ENCODE measurements at regions not wholly inside any gene's neighbourhood (a gene's known extent, or its start where the extent isn't known, plus 50 kb on each side); places are given as distances from the start of the nearest gene placed in this dataset.

DNA sequence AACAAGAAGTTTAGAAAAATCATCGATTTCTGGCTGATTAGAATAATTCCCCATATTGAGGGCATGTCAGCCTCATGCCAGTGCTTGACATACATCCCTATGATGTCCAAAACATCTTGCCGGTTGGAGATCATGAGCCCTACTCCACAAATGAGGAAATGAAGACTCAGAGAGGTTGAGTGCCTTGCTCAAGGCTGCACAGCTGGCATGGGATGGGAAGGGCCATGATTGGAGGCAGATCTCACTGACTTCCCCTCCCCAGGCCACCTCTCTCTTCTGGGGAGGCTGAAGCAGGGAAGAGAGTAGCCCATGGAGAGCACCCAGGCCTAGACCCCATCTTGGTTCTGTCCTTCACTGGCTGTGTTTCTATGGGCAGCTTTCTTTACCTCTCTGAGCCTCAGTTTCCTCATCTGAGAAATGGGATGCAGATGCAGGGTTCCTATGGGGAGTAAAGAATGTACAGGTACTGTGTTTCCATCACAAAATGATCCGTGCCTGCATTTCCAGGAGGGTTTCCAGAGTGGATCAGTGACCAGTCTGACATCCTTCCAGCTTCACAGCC is 145.7 kb downstream of the SYF2 start:
- no peaks in the 10 kb centered on the region for H3K27me3 ChIP-seq (ENCODE audit: insufficient read depth, low read depth, low read length)
- no peak overlapping the region for H3K4me2 ChIP-seq (ENCODE audit: low read length)
- H2AFZ ChIP-seq (ENCODE audit: low read depth, low read length): no peak overlapping the region
- no peak overlapping the region for H3K4me3 ChIP-seq (ENCODE audit: low read length)
- H3K79me2 ChIP-seq (replicated peaks; ENCODE audit: insufficient read depth, low read length): no peaks in the 10 kb centered on the region
- no peaks in the 10 kb centered on the region for H4K20me1 ChIP-seq (ENCODE audit: insufficient read depth)
- TF ChIP-seq EP300 (conservative IDR thresholded peaks at IDR 0.05; ENCODE audit: poor library complexity, severe bottlenecking): no peak
- no peak for TF ChIP-seq SMC3 (conservative IDR thresholded peaks at IDR 0.05; ENCODE audit: poor library complexity)
- no peak for TF ChIP-seq TAF1 (IDR thresholded peaks at IDR 0.05; ENCODE audit: low read depth)
- TF ChIP-seq, protein P1, sequence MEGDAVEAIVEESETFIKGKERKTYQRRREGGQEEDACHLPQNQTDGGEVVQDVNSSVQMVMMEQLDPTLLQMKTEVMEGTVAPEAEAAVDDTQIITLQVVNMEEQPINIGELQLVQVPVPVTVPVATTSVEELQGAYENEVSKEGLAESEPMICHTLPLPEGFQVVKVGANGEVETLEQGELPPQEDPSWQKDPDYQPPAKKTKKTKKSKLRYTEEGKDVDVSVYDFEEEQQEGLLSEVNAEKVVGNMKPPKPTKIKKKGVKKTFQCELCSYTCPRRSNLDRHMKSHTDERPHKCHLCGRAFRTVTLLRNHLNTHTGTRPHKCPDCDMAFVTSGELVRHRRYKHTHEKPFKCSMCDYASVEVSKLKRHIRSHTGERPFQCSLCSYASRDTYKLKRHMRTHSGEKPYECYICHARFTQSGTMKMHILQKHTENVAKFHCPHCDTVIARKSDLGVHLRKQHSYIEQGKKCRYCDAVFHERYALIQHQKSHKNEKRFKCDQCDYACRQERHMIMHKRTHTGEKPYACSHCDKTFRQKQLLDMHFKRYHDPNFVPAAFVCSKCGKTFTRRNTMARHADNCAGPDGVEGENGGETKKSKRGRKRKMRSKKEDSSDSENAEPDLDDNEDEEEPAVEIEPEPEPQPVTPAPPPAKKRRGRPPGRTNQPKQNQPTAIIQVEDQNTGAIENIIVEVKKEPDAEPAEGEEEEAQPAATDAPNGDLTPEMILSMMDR (IDR thresholded peaks at IDR 0.05; ENCODE audit: poor library complexity, severe bottlenecking): no peak
- TF ChIP-seq POLR2AphosphoS5 (IDR thresholded peaks at IDR 0.05): no peak
- TF ChIP-seq MXI1 (conservative IDR thresholded peaks at IDR 0.05; ENCODE audit: poor library complexity, severe bottlenecking): no peak
- no peak for TF ChIP-seq EZH2 (IDR thresholded peaks at IDR 0.05; ENCODE audit: borderline replicate concordance, insufficient read depth, low read length, poor library complexity, severe bottlenecking)
- no peak for TF ChIP-seq RAD21 (conservative IDR thresholded peaks at IDR 0.05)
- TF ChIP-seq REST (IDR thresholded peaks at IDR 0.05; ENCODE audit: borderline replicate concordance): no peak
- no peaks in the 10 kb centered on the region for H3K9me3 ChIP-seq (ENCODE audit: low read length)
- no peak overlapping the region for H3K27ac ChIP-seq (ENCODE audit: low read length)
- H3F3A ChIP-seq (ENCODE audit: insufficient read depth, low read length, poor library complexity, severe bottlenecking): no peaks in the 10 kb centered on the region
- no peaks in the 10 kb centered on the region for H3K36me3 ChIP-seq (ENCODE audit: insufficient read depth, low read length)
- no peak overlapping the region for H3K9ac ChIP-seq (ENCODE audit: low read length)
- no peaks in the 10 kb centered on the region for H3K9me2 ChIP-seq (ENCODE audit: insufficient read depth, low read length)

DNA sequence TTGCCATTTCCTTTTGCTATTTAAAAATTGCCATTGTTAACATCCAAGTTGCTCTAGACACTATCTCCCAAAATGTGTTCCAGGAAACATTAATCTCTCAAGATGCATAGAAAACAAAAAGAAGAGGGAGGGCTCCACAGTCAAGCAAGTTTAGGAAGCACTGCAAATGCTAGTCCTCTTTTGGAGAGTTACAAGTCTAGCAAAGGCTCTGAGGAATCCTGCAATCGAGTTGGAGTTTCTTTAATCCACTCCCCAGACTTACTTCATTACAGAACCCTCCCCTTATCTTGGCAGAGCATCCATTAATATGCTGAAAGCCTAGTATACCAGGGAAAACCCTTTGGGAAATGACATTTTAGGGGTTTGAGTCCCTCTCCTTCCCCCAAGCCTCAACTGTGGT is 147.9 kb downstream of the SYF2 start:
- no peaks in the 10 kb centered on the region for H3F3A ChIP-seq (ENCODE audit: insufficient read depth, low read length, poor library complexity, severe bottlenecking)
- no peaks in the 10 kb centered on the region for H3K9me2 ChIP-seq (ENCODE audit: insufficient read depth, low read length)
- no peaks in the 10 kb centered on the region for H3K36me3 ChIP-seq (ENCODE audit: insufficient read depth, low read length)
- TF ChIP-seq EZH2 (IDR thresholded peaks at IDR 0.05; ENCODE audit: borderline replicate concordance, insufficient read depth, low read length, poor library complexity, severe bottlenecking): no peak
- no peak for TF ChIP-seq SMC3 (conservative IDR thresholded peaks at IDR 0.05; ENCODE audit: poor library complexity)
- no peak for TF ChIP-seq EP300 (conservative IDR thresholded peaks at IDR 0.05; ENCODE audit: poor library complexity, severe bottlenecking)
- TF ChIP-seq REST (IDR thresholded peaks at IDR 0.05; ENCODE audit: borderline replicate concordance): no peak
- no peak for TF ChIP-seq POLR2AphosphoS5 (IDR thresholded peaks at IDR 0.05)
- no peak for TF ChIP-seq RAD21 (conservative IDR thresholded peaks at IDR 0.05)
- TF ChIP-seq, protein P1 (IDR thresholded peaks at IDR 0.05; ENCODE audit: poor library complexity, severe bottlenecking): no peak
- no peak for TF ChIP-seq MXI1 (conservative IDR thresholded peaks at IDR 0.05; ENCODE audit: poor library complexity, severe bottlenecking)
- no peak for TF ChIP-seq TAF1 (IDR thresholded peaks at IDR 0.05; ENCODE audit: low read depth)
- H4K20me1 ChIP-seq (ENCODE audit: insufficient read depth): no peaks in the 10 kb centered on the region
- H3K9me3 ChIP-seq (ENCODE audit: low read length): no peaks in the 10 kb centered on the region
- H3K9ac ChIP-seq (ENCODE audit: low read length): no peak overlapping the region
- no peak overlapping the region for H3K4me2 ChIP-seq (ENCODE audit: low read length)
- H3K79me2 ChIP-seq (replicated peaks; ENCODE audit: insufficient read depth, low read length): no peaks in the 10 kb centered on the region
- H3K4me3 ChIP-seq (ENCODE audit: low read length): no peak overlapping the region
- H3K27ac ChIP-seq (ENCODE audit: low read length): no peak overlapping the region
- H2AFZ ChIP-seq (ENCODE audit: low read depth, low read length): no peak overlapping the region
- H3K27me3 ChIP-seq (ENCODE audit: insufficient read depth, low read depth, low read length): no peaks in the 10 kb centered on the region
